Fibroblast of upper back skin (primary cell): ENCODE measurements at regions not wholly inside any gene's neighbourhood (a gene's known extent, or its start where the extent isn't known, plus 50 kb on each side); places are given as distances from the start of the nearest gene placed in this dataset.

Experiments
- DNase-seq: peaks from one replicate; pipeline ENCODE4 v3.0.0-alpha.2; 2013

- DNase-seq, result no peak
Measured at GRCh38 chr11:15390857-15391256, 276.1 kb downstream of the INSC start.

- DNase-seq, result no peak
Measured at GRCh38 chr11:15396778-15397177, 282.1 kb downstream of the INSC start.

- no peak for DNase-seq
Measured at GRCh38 chr11:15406851-15407351, 292.2 kb downstream of the INSC start.

- no peak for DNase-seq
Measured at GRCh38 chr11:15412054-15412453, 297.3 kb downstream of the INSC start.

- no peak for DNase-seq
Measured at GRCh38 chr11:15418921-15419320, 304.2 kb downstream of the INSC start.

GRCh38 chr11:15419696-15420095 is 305.0 kb downstream of the INSC start:
- DNase-seq, result no peak

GRCh38 chr11:15430381-15430780 is 315.7 kb downstream of the INSC start:
- no peak for DNase-seq

- DNase-seq, result no peak
Measured at GRCh38 chr11:15434529-15434928, 319.8 kb downstream of the INSC start.

GRCh38 chr11:15446315-15446714 is 331.6 kb downstream of the INSC start:
- no peak for DNase-seq

GRCh38 chr11:15446929-15447328 is 332.2 kb downstream of the INSC start:
- DNase-seq, result no peak

- no peak for DNase-seq
Measured at GRCh38 chr11:15451713-15452112, 337.0 kb downstream of the INSC start.

- no peak for DNase-seq
Measured at GRCh38 chr11:15453211-15453765, 338.6 kb downstream of the INSC start.

GRCh38 chr11:15468466-15468865 is 353.7 kb downstream of the INSC start:
- peak; percentile 63 for DNase-seq

GRCh38 chr11:15471048-15471894 is 356.5 kb downstream of the INSC start:
- no peak for DNase-seq

GRCh38 chr11:15471895-15472799 is 357.4 kb downstream of the INSC start:
- DNase-seq, result no peak

- DNase-seq, result no peak
Measured at GRCh38 chr11:15473954-15474837, 359.5 kb downstream of the INSC start.

GRCh38 chr11:15476371-15476917 is 361.7 kb downstream of the INSC start:
- DNase-seq, result no peak

- DNase-seq, result no peak
Measured at GRCh38 chr11:15481871-15482270, 367.1 kb downstream of the INSC start.

- DNase-seq, result no peak
Measured at GRCh38 chr11:15483205-15483604, 368.5 kb downstream of the INSC start.

GRCh38 chr11:15484398-15484797 is 369.7 kb downstream of the INSC start:
- no peak for DNase-seq

- DNase-seq, result no peak
Measured at GRCh38 chr11:15485432-15485831, 370.7 kb downstream of the INSC start.

- no peak for DNase-seq
Measured at GRCh38 chr11:15489281-15489680, 374.6 kb downstream of the INSC start.
